ENCODE measurements at regions not wholly inside any gene's neighbourhood (a gene's known extent, or its start where the extent isn't known, plus 50 kb on each side); places are given as distances from the start of the nearest gene placed in this dataset.

- WGBS, 2 donors (ENCODE audit: low coverage in 1 of 2) = 90 to 91% methylated on average over 2 of the region's 2 CpGs
- H3K27ac ChIP-seq = no peak overlapping the region
Measured at GRCh38 chr9:91045041-91045440, 243.4 kb downstream of the SYK start.

GRCh38 chr9:91047529-91047928, 245.9 kb downstream of the SYK start:
- no peaks in the 10 kb centered on the region for H3K36me3 ChIP-seq
- ATAC-seq = no peak
- H3K4me1 ChIP-seq = no peaks in the 10 kb centered on the region
- TF ChIP-seq POLR2A (IDR thresholded peaks at IDR 0.05) = no peak
- no peak for TF ChIP-seq POLR2AphosphoS5 (IDR thresholded peaks at IDR 0.05)
- TF ChIP-seq CTCF (IDR thresholded peaks at IDR 0.05) = no peak
- TF ChIP-seq EP300 (IDR thresholded peaks at IDR 0.05) = no peak
- 52 to 64% methylated on average over 5 of the region's 5 CpGs for WGBS, 2 donors (ENCODE audit: low coverage in 1 of 2)
- no peak overlapping the region for H3K27ac ChIP-seq
- no peaks in the 10 kb centered on the region for H3K9me3 ChIP-seq
- peaks cover 18% of the 10 kb centered on the region for H3K27me3 ChIP-seq
- H3K4me3 ChIP-seq = no peak overlapping the region

More at GRCh38 chr9:91045041-91045440, 243.4 kb downstream of the SYK start:
- H3K4me3 ChIP-seq = no peak overlapping the region
- H3K36me3 ChIP-seq = no peaks in the 10 kb centered on the region
- H3K4me1 ChIP-seq = no peaks in the 10 kb centered on the region
- H3K9me3 ChIP-seq = no peaks in the 10 kb centered on the region
- no peak for ATAC-seq
- no peak for TF ChIP-seq CTCF (IDR thresholded peaks at IDR 0.05)
- TF ChIP-seq POLR2AphosphoS5 (IDR thresholded peaks at IDR 0.05) = no peak
- no peak for TF ChIP-seq EP300 (IDR thresholded peaks at IDR 0.05)
- TF ChIP-seq POLR2A (IDR thresholded peaks at IDR 0.05) = no peak
- H3K27me3 ChIP-seq = peaks cover 18% of the 10 kb centered on the region

- Histone ChIP-seq H3K27ac (no peak overlapping the region), H3K27me3 (peaks cover 18% of the 10 kb centered on the region), H3K36me3 (no peaks in the 10 kb centered on the region), H3K9me3 (no peaks in the 10 kb centered on the region), H3K4me3 (no peak overlapping the region), H3K4me1 (no peaks in the 10 kb centered on the region)
- no peak for ATAC-seq
- 74 to 77% methylated on average over 9 of the region's 9 CpGs for WGBS, 2 donors (ENCODE audit: low coverage in 1 of 2)
- no peak for TF ChIP-seq CTCF (IDR thresholded peaks at IDR 0.05)
- no peak for TF ChIP-seq POLR2A (IDR thresholded peaks at IDR 0.05)
- TF ChIP-seq EP300 (IDR thresholded peaks at IDR 0.05) = no peak
- no peak for TF ChIP-seq POLR2AphosphoS5 (IDR thresholded peaks at IDR 0.05)
Measured at GRCh38 chr9:91047993-91048607, 246.5 kb downstream of the SYK start.

GRCh38 chr9:91048749-91049148, 247.1 kb downstream of the SYK start:
- no peak for ATAC-seq
- WGBS, 2 donors (ENCODE audit: low coverage in 1 of 2) = 40 to 52% methylated on average over 2 of the region's 2 CpGs

More at GRCh38 chr9:91048749-91049148, 247.1 kb downstream of the SYK start:
- H3K4me3 ChIP-seq = no peak overlapping the region
- no peaks in the 10 kb centered on the region for H3K9me3 ChIP-seq
- TF ChIP-seq CTCF (IDR thresholded peaks at IDR 0.05) (no peak), POLR2AphosphoS5 (IDR thresholded peaks at IDR 0.05) (no peak), POLR2A (IDR thresholded peaks at IDR 0.05) (no peak), EP300 (IDR thresholded peaks at IDR 0.05) (no peak)
- no peak overlapping the region for H3K27ac ChIP-seq
- H3K27me3 ChIP-seq = peaks cover 18% of the 10 kb centered on the region
- no peaks in the 10 kb centered on the region for H3K36me3 ChIP-seq
- no peaks in the 10 kb centered on the region for H3K4me1 ChIP-seq
